Endothelial cell of umbilical vein (primary cell): ENCODE measurements at regions not wholly inside any gene's neighbourhood (a gene's known extent, or its start where the extent isn't known, plus 50 kb on each side); places are given as distances from the start of the nearest gene placed in this dataset.

ENCODE experiments used
- CTCF ChIP-seq, 2 donors: IDR thresholded peaks; 1 replicate in 1 of 2; 2 replicates in 1 of 2; pipeline ENCODE4 v1.5.1; 2011; ENCODE audit warnings: low read length in 2 of 2, mild to moderate bottlenecking in 2 of 2, moderate library complexity in 2 of 2, control low read depth in 1 of 2, inconsistent platforms in 1 of 2, low read depth in 1 of 2; ENCODE audit not compliant: insufficient read depth in 1 of 2; ENCODE audit errors: extremely low read depth in 1 of 2
- MAX ChIP-seq: IDR thresholded peaks from 2 replicates; pipeline ENCODE4 v1.6.1; 2011; ENCODE audit not compliant: insufficient read depth, insufficient read length
- POLR2A ChIP-seq: IDR thresholded peaks from 2 replicates; pipeline ENCODE4 v1.6.1; 2012; ENCODE audit warnings: low read depth, mild to moderate bottlenecking, control low read depth, low read length
- POLR2AphosphoS5 ChIP-seq: IDR thresholded peaks from 2 replicates; pipeline ENCODE4 v1.6.1; 2012; ENCODE audit warnings: low read depth, mild to moderate bottlenecking, control low read depth, low read length, moderate library complexity; ENCODE audit not compliant: insufficient read depth

- TF ChIP-seq POLR2AphosphoS5 = no peak
- no peak for TF ChIP-seq CTCF (IDR thresholded peaks at IDR 0.05; ENCODE audit: extremely low read depth in 1 of 2, insufficient read depth in 1 of 2, low read depth in 1 of 2, low read length in 2 of 2)
- TF ChIP-seq MAX = no peak
- no peak for TF ChIP-seq POLR2A
Measured at GRCh38 chr5:54765165-54766028, 220.0 kb downstream of the ESM1 start.
